ENCODE measurements at regions not wholly inside any gene's neighbourhood (a gene's known extent, or its start where the extent isn't known, plus 50 kb on each side); places are given as distances from the start of the nearest gene placed in this dataset.

- no peak for DNase-seq (ENCODE audit: extremely low read depth, low read depth)
Observed at GRCh38 chr7:47724335-47724982, 142.5 kb upstream of the TNS3 start.

- no peak for DNase-seq (ENCODE audit: extremely low read depth, low read depth)
Observed at GRCh38 chr7:47722126-47722525, 140.2 kb upstream of the TNS3 start.

GRCh38 chr7:47721670-47722069 is 139.8 kb upstream of the TNS3 start:
- DNase-seq (ENCODE audit: extremely low read depth, low read depth) = no peak

GRCh38 chr7:47720907-47721244 is 139.0 kb upstream of the TNS3 start:
- DNase-seq (ENCODE audit: extremely low read depth, low read depth) = no peak

- no peak for DNase-seq (ENCODE audit: extremely low read depth, low read depth)
Observed at GRCh38 chr7:47720141-47720906, 138.4 kb upstream of the TNS3 start.

GRCh38 chr7:47719675-47720074 is 137.8 kb upstream of the TNS3 start:
- no peak for DNase-seq (ENCODE audit: extremely low read depth, low read depth)

GRCh38 chr7:47715631-47716068 is 133.7 kb upstream of the TNS3 start:
- DNase-seq (ENCODE audit: extremely low read depth, low read depth) = no peak

GRCh38 chr7:47714669-47715607 is 133.0 kb upstream of the TNS3 start:
- no peak for DNase-seq (ENCODE audit: extremely low read depth, low read depth)

- no peak for DNase-seq (ENCODE audit: extremely low read depth, low read depth)
Observed at GRCh38 chr7:47713595-47713994, 131.7 kb upstream of the TNS3 start.

GRCh38 chr7:47712416-47712815 is 130.5 kb upstream of the TNS3 start:
- no peak for DNase-seq (ENCODE audit: extremely low read depth, low read depth)

GRCh38 chr7:47711776-47712175 is 129.9 kb upstream of the TNS3 start:
- no peak for DNase-seq (ENCODE audit: extremely low read depth, low read depth)

- no peak for DNase-seq (ENCODE audit: extremely low read depth, low read depth)
Observed at GRCh38 chr7:47710201-47710935, 128.5 kb upstream of the TNS3 start.

- no peak for DNase-seq (ENCODE audit: extremely low read depth, low read depth)
Observed at GRCh38 chr7:47709451-47709850, 127.5 kb upstream of the TNS3 start.

- DNase-seq (ENCODE audit: extremely low read depth, low read depth) = no peak
Observed at GRCh38 chr7:47709051-47709450, 127.1 kb upstream of the TNS3 start.

- no peak for DNase-seq (ENCODE audit: extremely low read depth, low read depth)
Observed at GRCh38 chr7:47707583-47707982, 125.7 kb upstream of the TNS3 start.

GRCh38 chr7:47704936-47705335 is 123.0 kb upstream of the TNS3 start:
- DNase-seq (ENCODE audit: extremely low read depth, low read depth) = no peak

GRCh38 chr7:47702080-47702479 is 120.2 kb upstream of the TNS3 start:
- no peak for DNase-seq (ENCODE audit: extremely low read depth, low read depth)

- DNase-seq (ENCODE audit: extremely low read depth, low read depth) = no peak
Observed at GRCh38 chr7:47698386-47698785, 116.5 kb upstream of the TNS3 start.

- no peak for DNase-seq (ENCODE audit: extremely low read depth, low read depth)
Observed at GRCh38 chr7:47697543-47697942, 115.6 kb upstream of the TNS3 start.

GRCh38 chr7:47696152-47696710 is 114.3 kb upstream of the TNS3 start:
- DNase-seq (ENCODE audit: extremely low read depth, low read depth) = no peak
